ENCODE measurements at regions not wholly inside any gene's neighbourhood (a gene's known extent, or its start where the extent isn't known, plus 50 kb on each side); places are given as distances from the start of the nearest gene placed in this dataset.

DNA sequence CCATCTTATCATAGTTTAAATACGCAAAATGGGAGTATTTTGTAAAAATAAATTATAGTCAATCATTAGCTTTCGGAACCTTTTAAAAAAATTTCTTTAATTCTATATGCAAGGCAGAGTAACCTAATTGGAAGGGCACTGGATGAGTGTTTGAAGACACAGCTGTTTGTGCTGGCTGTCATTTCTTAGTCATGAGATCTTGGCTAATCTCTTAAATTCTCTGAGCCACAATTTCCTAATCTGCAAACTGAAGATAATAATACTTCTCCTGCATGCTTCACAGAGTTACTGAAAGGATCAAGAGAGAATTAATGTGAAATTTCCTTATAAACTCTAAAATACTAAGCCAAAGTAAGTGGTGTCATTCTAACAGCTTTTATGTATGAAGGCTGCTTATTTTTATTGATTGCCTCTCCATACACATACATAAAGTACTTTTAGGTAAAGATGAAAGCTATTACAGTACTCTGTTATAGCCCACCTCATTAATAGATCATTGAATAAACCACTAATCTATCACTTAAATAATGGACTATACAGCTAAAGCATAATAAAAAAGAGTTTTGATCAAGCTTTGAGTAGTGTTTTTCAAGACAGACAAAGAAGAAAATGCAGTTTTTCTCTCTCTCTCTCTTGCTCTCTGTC, 383.7 kb upstream of the IRAK1BP1 start:
- TF ChIP-seq POLR2A (IDR thresholded peaks at IDR 0.05) (no peak), POLR2AphosphoS5 (IDR thresholded peaks at IDR 0.05) (no peak)
- TF ChIP-seq, protein P1, sequence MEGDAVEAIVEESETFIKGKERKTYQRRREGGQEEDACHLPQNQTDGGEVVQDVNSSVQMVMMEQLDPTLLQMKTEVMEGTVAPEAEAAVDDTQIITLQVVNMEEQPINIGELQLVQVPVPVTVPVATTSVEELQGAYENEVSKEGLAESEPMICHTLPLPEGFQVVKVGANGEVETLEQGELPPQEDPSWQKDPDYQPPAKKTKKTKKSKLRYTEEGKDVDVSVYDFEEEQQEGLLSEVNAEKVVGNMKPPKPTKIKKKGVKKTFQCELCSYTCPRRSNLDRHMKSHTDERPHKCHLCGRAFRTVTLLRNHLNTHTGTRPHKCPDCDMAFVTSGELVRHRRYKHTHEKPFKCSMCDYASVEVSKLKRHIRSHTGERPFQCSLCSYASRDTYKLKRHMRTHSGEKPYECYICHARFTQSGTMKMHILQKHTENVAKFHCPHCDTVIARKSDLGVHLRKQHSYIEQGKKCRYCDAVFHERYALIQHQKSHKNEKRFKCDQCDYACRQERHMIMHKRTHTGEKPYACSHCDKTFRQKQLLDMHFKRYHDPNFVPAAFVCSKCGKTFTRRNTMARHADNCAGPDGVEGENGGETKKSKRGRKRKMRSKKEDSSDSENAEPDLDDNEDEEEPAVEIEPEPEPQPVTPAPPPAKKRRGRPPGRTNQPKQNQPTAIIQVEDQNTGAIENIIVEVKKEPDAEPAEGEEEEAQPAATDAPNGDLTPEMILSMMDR (IDR thresholded peaks at IDR 0.05), result no peak

GRCh38 chr6:78484198-78485064, 382.9 kb upstream of the IRAK1BP1 start:
- H3K4me3 ChIP-seq, result no peak overlapping the region
- TF ChIP-seq, protein P1 (IDR thresholded peaks at IDR 0.05), result no peak
- no peak for TF ChIP-seq POLR2AphosphoS5 (IDR thresholded peaks at IDR 0.05)
- H3K4me1 ChIP-seq, result no peaks in the 10 kb centered on the region
- H3K27me3 ChIP-seq, result no peaks in the 10 kb centered on the region
- no peaks in the 10 kb centered on the region for H3K36me3 ChIP-seq
- DNase-seq (ENCODE audit: low spot score in 2 of 2), result no peak
- intact Hi-C loops (cut with DNase I; ENCODE audit: low total_unique reads), result no loop called here
- H3K27ac ChIP-seq, result no peak overlapping the region
- no peaks in the 10 kb centered on the region for H3K9me3 ChIP-seq

More for the DNA sequence above, 383.7 kb upstream of the IRAK1BP1 start:
- no peak overlapping the region for H3K4me3 ChIP-seq
- DNase-seq (ENCODE audit: low spot score in 2 of 2), result no peak
- H3K27ac ChIP-seq, result no peak overlapping the region
- H3K4me1 ChIP-seq, result no peaks in the 10 kb centered on the region
- H3K36me3 ChIP-seq, result no peaks in the 10 kb centered on the region
- intact Hi-C loops (cut with DNase I; ENCODE audit: low total_unique reads), result no loop called here
- no peaks in the 10 kb centered on the region for H3K27me3 ChIP-seq
- no peaks in the 10 kb centered on the region for H3K9me3 ChIP-seq

DNA sequence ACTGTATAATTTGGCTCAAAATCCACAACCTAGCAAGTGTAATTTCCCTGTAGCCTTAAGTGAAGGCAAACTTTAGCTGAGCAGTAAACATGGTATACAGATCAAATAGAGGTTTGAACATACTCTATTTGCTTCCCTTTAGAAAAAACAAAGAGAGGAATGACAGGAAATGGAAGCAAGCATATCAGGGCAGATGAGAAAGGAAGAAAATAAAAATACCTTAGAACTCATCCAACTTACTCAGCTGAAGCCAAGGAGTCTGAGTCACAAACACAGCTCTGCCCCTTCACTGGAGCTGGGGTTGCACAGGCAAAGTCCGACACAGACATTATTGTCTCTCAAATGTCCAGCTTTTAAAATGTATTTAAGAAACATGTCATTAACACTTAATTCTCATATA, 379.9 kb upstream of the IRAK1BP1 start:
- no peak overlapping the region for H3K27ac ChIP-seq
- H3K27me3 ChIP-seq, result no peaks in the 10 kb centered on the region
- H3K9me3 ChIP-seq, result no peaks in the 10 kb centered on the region
- H3K4me1 ChIP-seq, result no peaks in the 10 kb centered on the region
- no peaks in the 10 kb centered on the region for H3K36me3 ChIP-seq
- TF ChIP-seq, protein P1 (IDR thresholded peaks at IDR 0.05), result no peak
- no peak for DNase-seq (ENCODE audit: low spot score in 2 of 2)
- H3K4me3 ChIP-seq, result no peak overlapping the region
- intact Hi-C loops (cut with DNase I; ENCODE audit: low total_unique reads), result no loop called here

GRCh38 chr6:78489874-78490273, 377.5 kb upstream of the IRAK1BP1 start:
- Histone ChIP-seq H3K27me3 (no peaks in the 10 kb centered on the region), H3K4me3 (no peak overlapping the region), H3K9me3 (no peaks in the 10 kb centered on the region), H3K27ac (no peak overlapping the region), H3K4me1 (no peaks in the 10 kb centered on the region), H3K36me3 (no peaks in the 10 kb centered on the region)
- no peak for DNase-seq (ENCODE audit: low spot score in 2 of 2)
- intact Hi-C loops (cut with DNase I; ENCODE audit: low total_unique reads), result no loop called here
- TF ChIP-seq, protein P1 (IDR thresholded peaks at IDR 0.05), result no peak
- TF ChIP-seq POLR2AphosphoS5 (IDR thresholded peaks at IDR 0.05) (no peak), POLR2A (IDR thresholded peaks at IDR 0.05) (no peak)

DNA sequence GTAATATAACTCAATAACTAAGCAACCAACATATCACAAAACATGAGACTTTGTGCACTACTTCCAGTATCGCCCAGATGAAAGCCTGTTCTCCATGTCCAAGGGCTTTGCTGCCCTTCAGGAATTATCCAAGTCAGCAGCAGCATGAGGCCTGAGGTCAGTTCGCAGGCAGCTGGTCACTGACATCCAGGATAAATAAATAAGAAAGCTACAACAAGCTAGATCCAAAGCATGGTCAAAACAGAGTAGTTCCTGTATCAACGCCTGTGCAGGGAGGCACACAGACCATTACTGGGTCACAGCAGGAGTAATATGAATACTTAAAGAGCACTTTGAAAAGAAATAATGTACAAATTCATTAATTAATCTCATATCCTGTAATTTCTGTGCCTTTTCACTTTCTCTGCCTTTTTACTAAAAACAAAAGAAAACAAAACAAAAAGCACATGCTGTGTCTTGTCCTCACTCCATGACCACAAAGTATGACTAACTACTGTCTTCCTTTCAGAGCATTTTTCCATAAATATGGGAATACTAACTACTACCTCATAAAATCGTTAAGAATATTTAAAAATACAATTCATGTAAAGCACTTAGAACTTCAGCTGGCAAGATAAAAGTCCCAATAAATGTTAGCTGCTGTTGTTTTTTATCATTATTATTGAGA, 374.9 kb upstream of the IRAK1BP1 start:
- no peak for DNase-seq (ENCODE audit: low spot score in 2 of 2)
- Histone ChIP-seq H3K36me3 (no peaks in the 10 kb centered on the region), H3K27me3 (no peaks in the 10 kb centered on the region), H3K4me3 (no peak overlapping the region), H3K9me3 (no peaks in the 10 kb centered on the region), H3K27ac (no peak overlapping the region), H3K4me1 (no peaks in the 10 kb centered on the region)
- intact Hi-C loops (cut with DNase I; ENCODE audit: low total_unique reads), result no loop called here
- TF ChIP-seq POLR2A (IDR thresholded peaks at IDR 0.05), result no peak
- TF ChIP-seq POLR2AphosphoS5 (IDR thresholded peaks at IDR 0.05), result no peak
- TF ChIP-seq, protein P1 (IDR thresholded peaks at IDR 0.05), result no peak

Measured in breast epithelium (tissue), 4 donors.